Activated T-helper 1 cell treated with anti-CD3 and anti-CD28 coated beads, Interleukin-12 subunit alpha, Interleukin-12 subunit beta, Interleukin-2, Interleukin-4 antibody, amounts not matched to agents 30 ng/mL and 10 ng/mL and 1 ng/mL, durations not matched to agents 14 hours and 24 hours and 36 hours (primary cell): ENCODE measurements at regions not wholly inside any gene's neighbourhood (a gene's known extent, or its start where the extent isn't known, plus 50 kb on each side); places are given as distances from the start of the nearest gene placed in this dataset.
"Not testable (repeated sequence)": the region's sequence is repeated elsewhere in the genome, so short reads cannot be mapped to it uniquely, and the experiment has no call there.

Source experiments
- DNase-seq: peaks from one replicate; pipeline ENCODE4 v3.0.0; 2021; ENCODE audit warnings: low spot score
- H3K27ac Mint-ChIP-seq: one replicate; pipeline ENCODE4 v1.8.0; 2021; ENCODE audit warnings: mild to moderate bottlenecking, mixed read lengths
- H3K27me3 Mint-ChIP-seq: one replicate; pipeline ENCODE4 v1.8.0; 2022; ENCODE audit warnings: mild to moderate bottlenecking, moderate library complexity, mixed read lengths; ENCODE audit not compliant: insufficient read depth
- H3K36me3 Mint-ChIP-seq: one replicate; pipeline ENCODE4 v1.8.0; 2021; ENCODE audit warnings: low read depth, mixed read lengths
- H3K4me1 Mint-ChIP-seq: one replicate; pipeline ENCODE4 v1.8.0; 2021; ENCODE audit warnings: low read depth, mixed read lengths
- H3K4me3 Mint-ChIP-seq: one replicate; pipeline ENCODE4 v1.8.0; 2021; ENCODE audit warnings: mild to moderate bottlenecking, moderate library complexity, mixed read lengths
- H3K9me3 Mint-ChIP-seq: one replicate; pipeline ENCODE4 v1.8.0; 2021; ENCODE audit warnings: mixed read lengths
- intact Hi-C: fragments of 100-400 bp; cut with micrococcal nuclease; formaldehyde crosslinking; loops from one replicate; pipeline ENCODE4 v1.15.1; 2024

DNA sequence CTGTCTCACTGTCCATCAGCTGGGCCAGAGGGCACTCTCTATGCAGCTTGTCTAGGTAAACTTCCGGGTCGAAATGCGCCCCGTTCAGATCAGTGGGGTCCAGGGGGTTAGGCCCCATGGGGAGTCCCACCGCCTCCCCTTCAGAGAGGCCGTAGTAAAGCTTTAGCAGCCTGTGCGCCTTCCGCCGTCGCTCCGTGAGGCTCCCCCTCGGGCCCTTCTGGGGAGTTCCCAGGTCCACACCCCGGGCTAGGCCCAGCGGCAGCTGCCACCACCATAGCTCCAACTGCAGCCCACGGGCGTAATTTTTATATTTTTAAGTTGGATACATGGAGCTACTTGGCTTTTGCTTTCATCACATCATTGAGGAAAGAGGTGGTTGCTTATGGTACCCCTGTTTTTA, 73.7 kb upstream of the FRG2C start:
- DNase-seq, H3K4me3 Mint-ChIP-seq, H3K27ac Mint-ChIP-seq, H3K9me3 Mint-ChIP-seq, H3K27me3 Mint-ChIP-seq, intact Hi-C loops, H3K36me3 Mint-ChIP-seq, H3K4me1 Mint-ChIP-seq: not testable (repeated sequence)

GRCh38 chr3:75604286-75604934, 59.7 kb upstream of the FRG2C start:
- H3K9me3 Mint-ChIP-seq, H3K36me3 Mint-ChIP-seq, H3K4me3 Mint-ChIP-seq, DNase-seq, H3K27me3 Mint-ChIP-seq, H3K27ac Mint-ChIP-seq, H3K4me1 Mint-ChIP-seq: not testable (repeated sequence)
- intact Hi-C loops = loop anchor here (1.0 kb wide), 1 partner anchor 39 kb away; no protein-coding TSS in a partner anchor

GRCh38 chr3:75607996-75608395, 56.1 kb upstream of the FRG2C start:
- H3K27me3 Mint-ChIP-seq, H3K4me3 Mint-ChIP-seq, intact Hi-C loops, H3K4me1 Mint-ChIP-seq, H3K36me3 Mint-ChIP-seq, H3K27ac Mint-ChIP-seq, DNase-seq, H3K9me3 Mint-ChIP-seq: not testable (repeated sequence)

DNA sequence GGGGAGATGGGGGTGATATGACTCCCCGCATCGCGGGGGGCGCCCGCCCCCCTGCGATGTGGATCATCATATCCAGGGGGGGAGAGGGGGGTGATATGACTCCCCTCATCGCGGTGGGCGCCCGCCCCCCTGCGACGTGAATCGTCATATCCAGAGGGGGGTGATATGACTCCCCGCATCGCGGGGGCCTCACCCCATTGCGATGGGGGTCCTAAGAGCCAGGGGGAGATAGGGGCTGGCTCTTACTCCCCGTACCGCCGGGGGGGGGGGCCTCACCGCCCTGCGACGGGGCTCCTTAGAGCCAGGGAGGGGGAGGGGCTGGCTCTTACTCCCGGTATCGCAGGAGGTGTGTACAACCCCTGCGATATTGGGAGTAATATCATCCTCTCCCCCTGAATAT, 54.5 kb upstream of the FRG2C start:
- H3K4me3 Mint-ChIP-seq, intact Hi-C loops, H3K27me3 Mint-ChIP-seq, H3K4me1 Mint-ChIP-seq, H3K27ac Mint-ChIP-seq, H3K9me3 Mint-ChIP-seq, DNase-seq, H3K36me3 Mint-ChIP-seq: not testable (repeated sequence)

DNA sequence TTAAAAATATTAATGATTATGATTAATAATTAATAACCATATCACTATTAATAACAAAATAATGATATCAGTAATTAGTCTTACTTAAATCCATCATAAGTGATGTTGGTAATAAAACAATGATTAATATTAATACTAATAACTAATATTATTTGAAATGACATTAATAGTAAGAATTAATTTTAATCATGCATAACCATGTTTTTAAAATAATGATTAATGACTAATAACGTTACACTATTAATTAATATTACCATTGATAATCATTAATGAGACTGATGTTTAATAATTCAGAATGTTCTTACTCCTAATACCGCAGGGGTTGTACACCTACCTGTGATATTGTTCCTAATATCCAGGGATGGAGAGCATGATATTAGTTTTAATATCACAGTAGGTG, 53.4 kb upstream of the FRG2C start:
- Mint-ChIP-seq H3K9me3 (no peaks in the 10 kb centered on the region), H3K36me3 (no peaks in the 10 kb centered on the region), H3K4me1 (no peaks in the 10 kb centered on the region), H3K27me3 (no peaks in the 10 kb centered on the region), H3K4me3 (no peak overlapping the region), H3K27ac (no peak overlapping the region)
- DNase-seq = no peak
- intact Hi-C loops = no loop called here

DNA sequence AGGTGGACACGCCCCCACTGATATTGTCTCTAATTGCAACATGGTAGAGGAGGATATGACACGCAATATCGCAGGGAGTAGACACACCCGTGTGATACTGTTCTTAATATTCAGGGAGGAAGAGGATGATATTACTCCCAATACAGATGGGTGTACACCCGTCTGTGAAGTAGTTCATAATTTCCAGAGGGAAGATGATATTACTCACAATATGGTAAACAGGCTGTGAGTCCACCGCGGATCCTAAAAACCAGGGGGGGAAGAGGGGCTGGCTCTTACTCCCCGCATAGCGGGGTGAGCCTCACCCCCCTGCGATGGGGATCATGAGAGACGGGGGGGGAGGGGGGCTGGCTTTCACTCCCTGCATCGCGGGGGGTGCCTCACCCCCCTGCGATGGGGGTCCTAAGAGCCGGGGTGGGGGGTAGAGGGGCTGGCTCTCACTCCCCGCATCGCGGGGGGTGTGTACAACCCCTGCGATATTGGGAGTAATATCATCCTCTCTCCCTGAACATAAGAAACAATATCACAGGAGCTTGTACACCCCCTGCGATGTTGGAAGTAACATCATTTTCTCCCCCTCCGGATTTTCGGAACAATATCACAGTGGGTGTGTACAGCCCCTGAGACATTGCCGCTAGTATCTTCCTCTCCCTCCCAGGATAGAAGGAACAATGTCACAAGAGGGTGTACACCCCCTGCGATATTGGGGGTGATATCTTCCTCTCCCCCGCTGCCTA, 52.2 kb upstream of the FRG2C start:
- DNase-seq, H3K27ac Mint-ChIP-seq, H3K4me3 Mint-ChIP-seq, H3K27me3 Mint-ChIP-seq, H3K4me1 Mint-ChIP-seq, intact Hi-C loops, H3K36me3 Mint-ChIP-seq, H3K9me3 Mint-ChIP-seq: not testable (repeated sequence)
